AG09309 (cell line): ENCODE measurements at regions not wholly inside any gene's neighbourhood (a gene's known extent, or its start where the extent isn't known, plus 50 kb on each side); places are given as distances from the start of the nearest gene placed in this dataset.

Source experiments
- DNase-seq: peaks from one replicate; pipeline ENCODE4 v3.0.0-alpha.2; 2010; ENCODE audit warnings: low read depth
- H3K4me3 ChIP-seq: 2 replicates; pipeline ENCODE4 v1.5.1; 2011; ENCODE audit warnings: mild to moderate bottlenecking, low read depth, low read length, moderate library complexity; ENCODE audit not compliant: control insufficient read depth
- TF ChIP-seq, protein P1 (sequence below): IDR thresholded peaks from 2 replicates; pipeline ENCODE4 v1.5.1; 2011; ENCODE audit warnings: mild to moderate bottlenecking, low read depth, low read length, inconsistent platforms; ENCODE audit not compliant: insufficient read depth, control insufficient read depth; ENCODE audit errors: missing control alignments

DNA sequence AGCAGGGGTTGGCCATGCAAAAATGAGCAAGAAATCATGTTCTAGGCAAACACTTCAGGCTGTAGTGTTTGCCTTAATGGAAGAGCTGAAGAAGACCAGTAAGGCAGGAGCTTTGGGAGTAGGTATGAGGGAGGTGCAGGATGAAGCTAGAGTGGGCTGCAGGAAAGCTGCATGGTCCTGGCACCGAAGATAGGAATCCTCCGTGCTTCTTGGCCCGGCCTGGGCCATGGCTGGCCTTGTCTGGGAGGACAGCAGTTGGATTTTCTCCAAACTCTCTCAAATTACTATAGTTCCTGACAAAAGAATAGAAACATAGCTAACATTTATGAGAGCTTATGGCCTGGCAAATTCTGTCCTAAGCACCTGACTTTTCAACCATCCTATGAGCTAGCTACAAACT is 116.5 kb downstream of the UCHL1 start:
- no peak overlapping the region for H3K4me3 ChIP-seq
- TF ChIP-seq, protein P1, sequence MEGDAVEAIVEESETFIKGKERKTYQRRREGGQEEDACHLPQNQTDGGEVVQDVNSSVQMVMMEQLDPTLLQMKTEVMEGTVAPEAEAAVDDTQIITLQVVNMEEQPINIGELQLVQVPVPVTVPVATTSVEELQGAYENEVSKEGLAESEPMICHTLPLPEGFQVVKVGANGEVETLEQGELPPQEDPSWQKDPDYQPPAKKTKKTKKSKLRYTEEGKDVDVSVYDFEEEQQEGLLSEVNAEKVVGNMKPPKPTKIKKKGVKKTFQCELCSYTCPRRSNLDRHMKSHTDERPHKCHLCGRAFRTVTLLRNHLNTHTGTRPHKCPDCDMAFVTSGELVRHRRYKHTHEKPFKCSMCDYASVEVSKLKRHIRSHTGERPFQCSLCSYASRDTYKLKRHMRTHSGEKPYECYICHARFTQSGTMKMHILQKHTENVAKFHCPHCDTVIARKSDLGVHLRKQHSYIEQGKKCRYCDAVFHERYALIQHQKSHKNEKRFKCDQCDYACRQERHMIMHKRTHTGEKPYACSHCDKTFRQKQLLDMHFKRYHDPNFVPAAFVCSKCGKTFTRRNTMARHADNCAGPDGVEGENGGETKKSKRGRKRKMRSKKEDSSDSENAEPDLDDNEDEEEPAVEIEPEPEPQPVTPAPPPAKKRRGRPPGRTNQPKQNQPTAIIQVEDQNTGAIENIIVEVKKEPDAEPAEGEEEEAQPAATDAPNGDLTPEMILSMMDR = no peak
- no peak for DNase-seq

DNA sequence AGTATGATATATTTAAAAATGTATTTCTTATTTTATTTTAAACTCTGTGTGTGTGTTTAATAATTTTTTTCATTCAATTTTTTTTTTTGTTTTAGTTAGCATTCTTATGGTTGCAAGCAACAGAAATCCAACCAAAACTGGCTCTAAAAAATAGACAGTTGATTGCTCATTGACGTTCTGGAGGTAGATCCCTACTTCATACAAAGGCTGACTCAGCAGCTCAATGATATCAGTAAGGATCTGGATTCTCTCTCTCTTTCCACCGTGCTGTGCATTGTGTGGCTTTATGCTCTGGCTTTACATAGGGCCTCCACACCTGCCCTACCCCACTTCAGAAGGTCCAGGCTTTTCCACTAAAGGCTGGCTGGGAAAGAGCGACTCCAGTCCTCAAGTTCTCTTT is 117.8 kb downstream of the UCHL1 start:
- H3K4me3 ChIP-seq = no peak overlapping the region
- no peak for DNase-seq
- TF ChIP-seq, protein P1 = no peak

DNA sequence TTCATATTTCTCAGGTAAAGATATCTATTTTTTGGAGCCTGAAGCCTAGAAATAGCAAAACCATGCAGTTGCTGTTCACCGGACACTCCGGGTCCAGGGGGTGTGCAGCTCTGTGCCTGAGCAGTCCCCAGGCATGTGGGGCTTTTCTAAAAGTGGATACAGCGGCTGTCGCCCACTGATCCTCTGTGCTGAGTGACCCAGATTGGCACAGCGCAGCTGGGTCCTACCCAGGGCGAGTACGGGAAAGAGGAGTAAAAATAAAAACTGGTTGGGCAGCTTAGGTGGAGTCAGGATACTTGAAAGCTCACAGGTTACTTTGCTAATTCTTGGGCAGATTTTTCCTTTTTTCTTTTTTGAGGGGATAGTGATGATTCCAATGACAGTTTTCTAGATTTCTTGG is 118.8 kb downstream of the UCHL1 start:
- no peak for DNase-seq
- TF ChIP-seq, protein P1 = no peak
- H3K4me3 ChIP-seq = no peak overlapping the region

DNA sequence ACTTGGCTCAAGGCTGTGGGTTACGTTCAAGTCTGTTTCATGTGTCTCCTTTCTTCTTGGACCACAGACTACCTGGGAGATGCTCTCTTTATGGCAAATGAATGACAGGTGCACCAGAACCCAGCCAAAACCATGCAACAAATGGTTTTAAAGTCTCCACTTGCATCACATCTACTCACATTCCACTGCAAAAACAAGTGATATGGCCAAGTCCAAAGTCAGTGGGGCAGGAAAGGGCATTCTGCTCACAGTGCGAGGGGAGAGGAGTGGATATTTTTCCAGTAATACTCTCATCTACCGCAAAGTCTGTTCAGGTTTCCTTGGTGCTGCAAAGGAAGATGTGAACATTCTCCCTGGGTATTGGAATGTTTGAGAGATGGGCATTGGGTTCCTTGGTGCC is 120.5 kb downstream of the UCHL1 start:
- TF ChIP-seq, protein P1 = no peak
- no peak overlapping the region for H3K4me3 ChIP-seq
- DNase-seq = no peak

DNA sequence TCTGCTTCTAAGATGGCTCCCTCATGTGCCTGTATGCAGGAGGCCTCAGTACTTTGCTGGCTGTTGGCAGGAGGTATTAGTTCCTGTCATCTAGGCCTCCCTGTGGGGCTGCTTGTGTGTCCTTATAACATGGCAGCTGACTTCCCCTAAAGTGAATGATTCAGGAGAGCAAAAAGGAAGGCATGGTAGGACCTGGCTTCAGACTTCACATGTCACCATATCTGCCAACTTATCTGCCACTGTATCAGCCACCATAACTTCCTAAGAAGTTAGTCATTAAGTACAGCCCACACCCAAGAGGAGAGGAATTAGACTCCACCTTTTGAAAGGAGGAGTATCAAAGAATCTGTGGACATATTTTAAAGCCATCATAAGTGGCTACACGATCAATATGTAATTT is 122.5 kb downstream of the UCHL1 start:
- no peak for DNase-seq
- TF ChIP-seq, protein P1 = no peak
- H3K4me3 ChIP-seq = no peak overlapping the region

DNA sequence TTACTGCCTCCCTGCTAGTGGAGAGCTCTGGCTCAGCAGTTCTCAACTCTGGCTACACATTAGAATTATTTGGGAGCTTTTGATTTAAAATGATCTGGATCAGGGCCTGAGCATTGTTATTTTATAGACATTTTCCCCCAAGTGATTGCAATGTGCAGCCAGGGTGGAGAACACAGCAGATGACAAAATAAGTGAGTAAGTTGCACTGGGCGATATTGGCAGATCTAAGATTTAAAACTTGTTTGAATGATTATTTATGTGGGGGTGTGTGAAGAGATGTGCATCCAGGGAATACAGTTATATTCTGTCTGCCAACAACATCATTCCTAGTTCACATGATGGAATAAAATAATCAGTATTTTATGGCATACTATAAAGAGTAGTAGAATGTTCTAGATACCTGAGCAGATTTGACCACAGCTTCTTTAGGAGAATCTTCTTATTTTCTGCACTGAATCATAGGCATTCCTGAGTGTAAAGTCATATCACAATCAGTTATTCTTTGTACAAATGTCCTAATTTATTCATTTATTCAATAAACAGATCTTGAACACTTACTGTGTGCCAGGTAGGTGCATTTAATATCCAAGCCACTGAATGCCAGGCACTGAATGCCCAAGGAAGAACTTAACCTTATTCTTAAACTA is 123.9 kb downstream of the UCHL1 start:
- H3K4me3 ChIP-seq = no peak overlapping the region
- TF ChIP-seq, protein P1 = no peak
- no peak for DNase-seq

DNA sequence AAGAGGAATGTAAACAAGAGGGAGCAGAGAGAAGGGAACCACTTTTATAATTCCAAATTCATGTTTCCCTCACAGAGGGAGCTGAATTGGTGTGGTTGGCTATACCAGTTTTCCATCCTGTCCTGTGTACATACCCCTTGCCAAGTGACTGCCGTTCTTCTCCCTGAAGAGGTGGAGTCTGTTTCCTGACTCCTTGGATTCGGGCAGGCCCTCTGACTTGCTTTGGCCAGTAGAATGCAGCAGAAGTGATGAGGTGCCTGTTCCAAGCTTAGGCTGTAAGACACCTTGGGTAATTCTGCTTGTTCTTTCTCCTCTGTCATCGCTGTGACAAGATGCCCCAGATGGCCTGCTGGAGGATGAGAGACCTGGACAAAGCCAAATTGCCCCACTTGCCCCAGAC is 124.7 kb downstream of the UCHL1 start:
- DNase-seq = no peak
- H3K4me3 ChIP-seq = no peak overlapping the region
- TF ChIP-seq, protein P1 = no peak
